Jurkat, Clone E6-1 (cell line): ENCODE measurements at regions not wholly inside any gene's neighbourhood (a gene's known extent, or its start where the extent isn't known, plus 50 kb on each side); places are given as distances from the start of the nearest gene placed in this dataset.
"Not testable (repeated sequence)": the region's sequence is repeated elsewhere in the genome, so short reads cannot be mapped to it uniquely, and the experiment has no call there.

Source experiments
- DNase-seq: peaks from one replicate; pipeline ENCODE4 v3.0.0-alpha.2; 2011; ENCODE audit warnings: low read depth, low spot score
- H3K4me3 ChIP-seq: 2 replicates; pipeline ENCODE4 v1.5.1; 2011; ENCODE audit warnings: mild to moderate bottlenecking, low read length, control low read depth, moderate library complexity

- DNase-seq, result no peak
These were observed 548.7 kb downstream of the TUSC1 start for GRCh38 chr9:25129537-25129936.

DNA sequence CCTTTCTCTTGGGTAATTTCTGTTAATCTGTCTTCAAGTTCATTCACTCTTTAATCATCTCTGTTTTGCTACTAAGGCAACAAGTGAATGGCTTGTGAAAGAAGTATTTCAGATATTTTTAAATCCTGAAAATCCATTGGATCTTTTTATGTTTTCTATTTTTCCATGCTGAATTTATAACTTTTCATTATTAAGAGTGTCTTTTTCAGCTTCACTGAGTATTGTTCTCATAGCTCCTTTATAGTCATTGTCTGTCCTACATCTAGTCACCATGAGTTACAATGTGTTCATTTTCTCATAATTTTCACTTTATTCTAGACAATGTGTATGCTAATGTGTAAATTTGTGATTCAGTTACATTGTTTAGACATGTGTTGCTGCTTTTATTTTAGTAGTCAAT is 556.4 kb downstream of the TUSC1 start:
- DNase-seq, result no peak
- no peak overlapping the region for H3K4me3 ChIP-seq

More at GRCh38 chr9:25129537-25129936, 548.7 kb downstream of the TUSC1 start:
- H3K4me3 ChIP-seq, result no peak overlapping the region

DNA sequence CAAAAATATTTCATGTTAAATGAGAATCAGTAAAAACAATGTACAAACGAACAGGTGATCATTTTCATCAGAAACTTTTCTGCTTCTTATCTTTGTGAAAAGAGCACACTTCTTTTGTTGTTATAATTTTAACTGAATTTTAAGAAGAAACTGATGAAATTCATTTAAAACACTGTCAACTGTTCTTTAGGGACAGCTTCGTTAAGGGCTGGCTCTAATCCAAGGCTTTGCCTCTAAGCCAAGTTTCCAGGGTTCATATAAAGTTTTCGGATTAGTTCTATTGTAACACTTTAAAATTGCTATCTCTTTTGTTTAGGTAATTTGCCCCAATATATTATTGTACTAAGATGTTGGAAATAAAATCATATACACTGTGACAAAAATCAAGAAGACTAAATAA is 559.2 kb downstream of the TUSC1 start:
- no peak overlapping the region for H3K4me3 ChIP-seq
- DNase-seq, result no peak

- H3K4me3 ChIP-seq, result no peak overlapping the region
- no peak for DNase-seq
These were observed 560.5 kb downstream of the TUSC1 start for GRCh38 chr9:25117791-25118190.

DNA sequence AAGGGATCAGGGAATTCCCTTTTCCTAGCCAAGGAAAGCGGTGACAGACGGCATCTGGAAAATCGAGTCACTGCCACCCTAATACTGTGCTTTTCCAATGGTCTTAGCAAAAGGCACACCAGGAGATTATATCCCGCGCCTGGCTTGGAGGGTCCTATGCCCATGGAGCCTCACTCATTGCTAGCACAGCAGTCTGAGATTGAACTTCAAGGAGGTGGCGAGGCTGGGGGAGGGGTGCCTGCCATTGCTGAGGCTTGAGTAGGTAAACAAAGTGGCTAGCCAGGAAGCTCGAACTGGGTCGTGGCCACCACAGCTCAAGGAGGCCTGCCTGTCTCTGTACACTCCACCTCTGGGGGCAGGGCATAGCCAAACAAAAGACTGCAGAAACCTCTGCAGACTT is 556.5 kb upstream of the IZUMO3 start:
- H3K4me3 ChIP-seq, DNase-seq: not testable (repeated sequence)

DNA sequence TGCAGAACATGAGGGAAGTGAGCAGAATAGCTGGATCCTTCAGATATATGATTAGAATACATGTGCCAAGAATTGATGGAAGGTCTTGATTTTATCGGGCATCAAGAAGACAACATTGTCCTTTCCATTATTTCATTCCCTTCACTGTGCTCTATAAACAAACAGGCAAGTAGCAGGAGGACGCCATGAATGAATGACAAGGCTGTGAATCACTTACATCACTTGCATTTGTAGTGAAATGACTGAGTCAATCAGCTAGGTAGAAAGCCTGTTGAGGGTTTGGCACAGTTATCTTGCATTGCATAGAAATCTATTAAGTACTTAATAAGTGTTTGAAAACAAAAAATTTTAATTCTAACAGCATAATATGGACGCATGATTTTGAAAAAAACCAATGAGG is 548.8 kb upstream of the IZUMO3 start:
- DNase-seq, result no peak
- H3K4me3 ChIP-seq, result no peak overlapping the region

- H3K4me3 ChIP-seq, result no peak overlapping the region
- no peak for DNase-seq
These were observed 532.5 kb upstream of the IZUMO3 start for GRCh38 chr9:25078202-25078601.

DNA sequence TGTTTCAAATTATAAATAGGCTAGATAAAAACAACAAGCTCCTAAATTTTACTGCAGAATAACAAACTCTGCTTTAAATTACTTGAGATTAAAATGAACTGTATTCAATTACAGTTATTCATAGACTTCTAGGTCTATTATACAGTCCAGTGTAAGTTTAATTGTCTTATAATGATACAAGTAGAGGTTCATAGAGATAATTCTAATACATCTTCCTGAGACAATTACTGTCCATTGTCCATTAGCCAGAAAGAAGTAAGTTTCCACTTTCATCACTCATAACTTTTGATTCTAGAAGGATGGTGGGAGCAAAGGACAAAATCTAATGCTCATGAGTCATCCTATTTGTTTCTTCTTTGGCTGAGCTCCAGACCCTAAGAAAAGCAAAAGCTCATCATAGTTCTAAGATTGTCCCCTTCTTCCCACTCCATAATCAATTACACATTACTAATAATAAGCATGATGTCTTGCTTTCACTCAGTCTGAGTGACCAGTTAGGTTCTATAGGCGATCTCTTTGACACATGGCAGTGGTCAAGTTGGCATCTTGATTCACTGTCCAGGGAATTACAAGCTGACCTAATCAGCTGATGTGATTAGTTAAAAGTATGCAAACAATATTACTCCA is 502.5 kb upstream of the IZUMO3 start:
- DNase-seq, result no peak
- H3K4me3 ChIP-seq, result no peak overlapping the region

DNA sequence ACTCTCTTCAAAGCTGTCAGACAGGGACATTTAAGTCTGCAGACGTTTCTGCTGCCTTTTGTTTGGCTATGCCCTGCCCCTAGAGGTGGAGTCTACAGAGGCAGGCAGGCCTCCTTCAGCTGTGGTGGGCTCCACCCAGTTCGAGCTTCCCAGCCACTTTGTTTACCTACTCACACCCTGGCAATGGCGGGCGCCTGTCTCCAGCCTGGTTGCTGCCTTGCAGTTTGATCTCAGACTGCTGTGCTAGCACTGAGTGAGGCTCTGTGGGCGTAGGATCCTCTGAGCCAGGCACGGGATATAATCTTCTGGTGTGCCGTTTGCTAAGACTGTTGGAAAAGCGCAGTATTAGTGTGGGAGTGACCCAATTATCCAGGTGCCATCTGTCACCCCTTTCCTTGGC is 499.8 kb upstream of the IZUMO3 start:
- H3K4me3 ChIP-seq, DNase-seq: not testable (repeated sequence)

GRCh38 chr9:25029743-25030142 is 484.0 kb upstream of the IZUMO3 start:
- no peak overlapping the region for H3K4me3 ChIP-seq
- no peak for DNase-seq

DNA sequence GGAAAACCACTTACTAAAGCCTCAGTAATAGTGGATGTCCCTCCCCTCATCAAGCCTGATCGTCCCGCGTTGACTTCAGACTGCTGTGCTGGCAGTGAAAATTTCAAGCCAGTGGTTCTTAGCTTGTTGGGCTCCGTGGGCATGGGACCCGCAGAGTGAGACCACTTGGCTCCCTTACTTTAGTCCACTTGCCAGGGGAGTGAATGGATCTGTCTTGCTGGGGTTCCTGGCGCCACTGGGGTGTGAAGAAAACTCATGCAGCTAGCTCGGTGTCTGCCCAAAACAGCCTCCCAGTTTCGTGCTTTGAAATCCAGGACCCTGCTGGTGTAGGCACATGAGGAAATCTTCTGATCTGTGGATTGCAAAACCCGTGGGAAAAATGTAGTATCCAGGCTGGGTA is 480.0 kb upstream of the IZUMO3 start:
- H3K4me3 ChIP-seq, result no peak overlapping the region
- DNase-seq, result no peak

- H3K4me3 ChIP-seq, result no peak overlapping the region
- DNase-seq, result no peak
These were observed 479.5 kb upstream of the IZUMO3 start for GRCh38 chr9:25025156-25025555.

DNA sequence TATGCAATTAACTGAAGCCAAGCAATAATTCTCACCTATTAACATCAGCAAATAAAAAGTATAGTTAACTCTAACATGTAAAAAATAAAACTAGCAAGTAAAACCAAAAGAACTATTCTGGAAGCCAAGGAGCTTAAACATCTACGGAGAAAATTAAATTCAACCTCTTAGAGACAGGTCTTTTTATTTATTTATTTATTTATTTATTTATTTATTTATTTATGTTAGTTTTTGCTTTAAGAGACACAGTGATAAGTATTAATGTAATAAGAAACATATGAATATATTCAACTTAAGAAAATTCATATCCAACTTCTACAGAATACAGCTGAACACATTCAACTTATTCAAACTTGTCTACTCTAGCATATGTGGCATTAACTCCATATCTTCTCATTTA is 472.1 kb upstream of the IZUMO3 start:
- DNase-seq, result no peak
- H3K4me3 ChIP-seq, result no peak overlapping the region

DNA sequence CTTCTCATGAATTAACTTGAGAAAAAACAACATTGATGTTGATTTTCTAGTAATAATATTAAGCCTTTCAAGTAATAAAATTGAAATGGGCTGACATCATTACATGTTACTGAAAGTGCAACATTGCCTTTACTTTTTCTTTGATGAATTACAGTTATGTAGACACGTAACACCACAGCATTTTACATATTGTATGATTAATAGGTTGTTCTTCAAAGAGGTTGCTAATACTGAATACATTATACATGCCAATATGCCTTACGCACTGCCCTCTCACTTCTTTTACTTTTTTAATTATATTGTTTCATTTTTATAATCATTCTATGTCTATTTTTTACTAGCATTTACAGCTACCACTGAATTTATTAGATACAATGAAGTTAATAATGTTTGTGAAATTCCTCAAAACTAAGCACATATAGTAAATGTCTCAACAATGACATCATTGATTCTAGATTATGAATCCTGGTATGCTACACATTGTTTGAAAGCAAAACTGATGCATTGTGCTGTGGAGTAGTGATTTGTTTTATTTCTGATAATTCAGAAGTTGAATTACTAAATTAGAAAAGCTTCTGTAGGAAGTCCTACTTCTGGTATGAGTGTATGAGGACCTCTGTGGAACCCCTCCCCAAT is 464.4 kb upstream of the IZUMO3 start:
- no peak for DNase-seq
- no peak overlapping the region for H3K4me3 ChIP-seq

GRCh38 chr9:25003686-25004085 is 458.0 kb upstream of the IZUMO3 start:
- peak; percentile 8 for DNase-seq
- no peak overlapping the region for H3K4me3 ChIP-seq

DNA sequence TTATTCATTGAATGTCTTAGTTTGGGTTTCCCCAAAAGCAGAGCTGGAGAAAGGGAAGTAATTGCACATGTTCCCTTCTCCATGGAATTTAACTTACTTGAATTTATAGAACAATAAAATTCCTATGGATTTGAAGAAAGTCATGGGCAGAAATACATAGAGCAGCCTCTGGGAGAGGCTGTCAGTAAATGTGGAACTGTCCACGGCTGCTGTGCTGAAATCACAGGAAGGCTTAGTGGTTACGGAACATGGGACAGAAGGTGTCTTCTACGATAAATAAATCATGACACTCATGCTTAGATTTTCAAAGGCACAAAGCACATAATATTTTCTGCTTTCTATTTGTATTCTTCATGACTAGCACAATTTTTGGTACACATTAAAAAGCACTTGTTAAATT is 440.6 kb upstream of the IZUMO3 start:
- H3K4me3 ChIP-seq, result no peak overlapping the region
- no peak for DNase-seq

DNA sequence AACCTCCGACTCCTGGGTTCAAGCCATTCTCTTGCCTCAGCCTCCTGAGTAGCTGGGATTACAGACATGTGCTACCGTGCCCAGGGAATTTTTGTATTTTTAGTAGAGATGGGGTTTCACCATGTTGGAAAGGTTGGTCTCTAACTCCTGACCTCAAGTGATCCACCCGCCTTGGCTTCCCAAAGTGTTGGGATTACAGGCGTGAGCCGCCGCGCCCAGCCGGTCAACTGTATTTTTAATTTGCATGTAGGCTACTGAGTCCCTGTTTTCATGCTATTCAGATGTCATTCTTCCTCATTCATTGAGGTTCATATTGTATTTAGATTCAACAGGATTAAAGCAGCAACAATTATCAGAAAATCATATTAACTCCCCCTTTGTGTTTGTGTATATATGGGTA is 425.1 kb upstream of the IZUMO3 start:
- not testable (repeated sequence) for H3K4me3 ChIP-seq, DNase-seq

DNA sequence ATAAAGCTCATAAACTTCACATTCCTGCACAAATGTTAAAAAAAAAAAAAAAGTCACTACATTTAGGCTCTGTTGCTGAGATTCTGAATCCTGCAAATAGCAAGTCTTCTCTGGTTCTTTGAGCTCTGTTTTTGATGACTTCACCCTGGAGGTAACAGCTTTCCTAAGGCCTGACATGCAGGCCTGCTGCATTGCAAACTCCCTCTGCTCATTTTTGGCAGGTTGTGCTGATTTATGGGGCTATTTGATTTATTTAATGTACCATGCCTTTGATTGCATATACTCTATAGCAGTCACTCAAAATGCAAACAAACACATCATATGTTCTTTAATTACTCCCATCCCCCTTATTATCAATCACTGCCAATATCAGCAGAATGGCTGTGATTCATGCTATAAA is 416.1 kb upstream of the IZUMO3 start:
- no peak overlapping the region for H3K4me3 ChIP-seq
- DNase-seq, result no peak

DNA sequence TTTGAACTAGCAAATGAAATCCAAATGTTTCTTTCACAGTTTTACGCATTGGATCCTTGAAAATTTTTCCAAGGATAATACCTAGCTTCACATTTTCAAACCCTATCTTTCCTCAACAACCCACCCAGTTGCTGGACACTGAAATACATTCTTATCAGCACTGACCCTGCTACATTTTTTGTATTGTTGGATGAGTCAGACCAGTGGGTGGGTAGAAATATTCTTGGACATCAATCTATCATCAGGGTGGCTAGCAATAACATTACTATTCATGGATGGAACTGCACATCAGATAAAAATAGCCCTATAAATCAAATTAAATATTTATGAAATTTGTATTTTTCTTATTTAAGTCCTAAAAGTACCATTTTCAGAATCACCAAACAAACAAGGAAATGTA is 407.4 kb upstream of the IZUMO3 start:
- DNase-seq, result no peak

DNA sequence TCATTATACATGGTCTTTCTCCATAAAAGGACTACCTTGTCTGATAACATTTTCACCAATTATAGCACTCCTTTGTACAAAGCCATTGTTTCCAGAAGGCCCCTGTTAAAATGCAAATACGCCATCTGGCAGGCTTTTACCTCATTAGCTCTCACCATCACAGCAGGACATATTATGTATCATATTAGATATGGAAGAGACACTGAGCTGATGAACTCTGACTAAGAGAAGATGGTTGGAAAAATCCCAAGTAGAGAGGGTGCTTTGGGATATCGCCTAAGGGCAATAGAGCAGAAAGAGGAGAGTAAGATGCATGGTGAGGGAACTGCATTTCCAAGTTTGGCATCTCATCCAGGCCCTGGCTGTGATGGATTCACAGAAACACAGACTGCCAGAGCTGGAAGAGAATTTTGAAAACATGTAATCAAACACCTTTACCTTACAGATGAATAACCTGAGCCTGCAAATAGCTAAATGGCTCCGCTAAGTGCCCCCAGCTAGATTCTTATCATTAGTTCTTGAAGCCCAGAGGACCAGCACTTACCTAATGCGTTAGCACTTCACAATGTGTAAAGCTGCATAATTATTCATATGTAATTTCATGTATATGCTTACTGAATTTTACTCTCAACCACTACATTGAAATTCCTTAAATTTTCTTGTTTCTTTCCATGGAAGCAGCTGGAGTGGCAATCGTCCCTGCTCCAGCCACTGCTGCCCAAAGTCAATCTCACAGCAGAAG is 393.6 kb upstream of the IZUMO3 start:
- no peak overlapping the region for H3K4me3 ChIP-seq

More for the DNA sequence above, 407.4 kb upstream of the IZUMO3 start:
- H3K4me3 ChIP-seq, result no peak overlapping the region

GRCh38 chr9:24936117-24936516 is 390.4 kb upstream of the IZUMO3 start:
- no peak for DNase-seq
- no peak overlapping the region for H3K4me3 ChIP-seq

More for the DNA sequence above, 393.6 kb upstream of the IZUMO3 start:
- DNase-seq, result no peak
